ENCODE measurements at regions not wholly inside any gene's neighbourhood (a gene's known extent, or its start where the extent isn't known, plus 50 kb on each side); places are given as distances from the start of the nearest gene placed in this dataset.
"Not testable (repeated sequence)": the region's sequence is repeated elsewhere in the genome, so short reads cannot be mapped to it uniquely, and the experiment has no call there.

DNA sequence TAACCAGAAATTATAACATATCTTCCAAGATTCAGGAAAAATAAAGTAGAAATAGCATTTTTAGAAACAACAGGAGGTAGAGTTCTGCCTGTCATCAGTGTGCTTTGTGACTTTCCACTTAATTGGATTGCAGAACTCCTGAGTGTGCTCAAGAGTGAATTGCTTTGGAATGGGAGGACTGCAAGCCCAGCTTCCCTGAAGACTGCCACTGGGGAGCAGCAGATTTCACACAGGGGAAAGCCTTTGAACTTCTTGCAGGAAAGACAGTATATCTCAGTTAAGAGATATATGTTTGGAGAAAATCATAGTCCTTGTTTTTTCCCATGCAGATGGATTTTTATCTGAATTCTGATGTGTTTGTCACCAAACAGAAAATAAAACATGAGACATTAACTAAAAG lies 124.5 kb downstream of the TMEM168 start:
- H3K4me3 ChIP-seq: no peak overlapping the region
- intact Hi-C loops (cut with DNase I): no loop called here
- no peaks in the 10 kb centered on the region for H3K36me3 ChIP-seq (ENCODE audit: insufficient read depth in 1 of 2, low read depth in 1 of 2)
- H3K9me3 ChIP-seq: no peaks in the 10 kb centered on the region
- TF ChIP-seq, protein P1, sequence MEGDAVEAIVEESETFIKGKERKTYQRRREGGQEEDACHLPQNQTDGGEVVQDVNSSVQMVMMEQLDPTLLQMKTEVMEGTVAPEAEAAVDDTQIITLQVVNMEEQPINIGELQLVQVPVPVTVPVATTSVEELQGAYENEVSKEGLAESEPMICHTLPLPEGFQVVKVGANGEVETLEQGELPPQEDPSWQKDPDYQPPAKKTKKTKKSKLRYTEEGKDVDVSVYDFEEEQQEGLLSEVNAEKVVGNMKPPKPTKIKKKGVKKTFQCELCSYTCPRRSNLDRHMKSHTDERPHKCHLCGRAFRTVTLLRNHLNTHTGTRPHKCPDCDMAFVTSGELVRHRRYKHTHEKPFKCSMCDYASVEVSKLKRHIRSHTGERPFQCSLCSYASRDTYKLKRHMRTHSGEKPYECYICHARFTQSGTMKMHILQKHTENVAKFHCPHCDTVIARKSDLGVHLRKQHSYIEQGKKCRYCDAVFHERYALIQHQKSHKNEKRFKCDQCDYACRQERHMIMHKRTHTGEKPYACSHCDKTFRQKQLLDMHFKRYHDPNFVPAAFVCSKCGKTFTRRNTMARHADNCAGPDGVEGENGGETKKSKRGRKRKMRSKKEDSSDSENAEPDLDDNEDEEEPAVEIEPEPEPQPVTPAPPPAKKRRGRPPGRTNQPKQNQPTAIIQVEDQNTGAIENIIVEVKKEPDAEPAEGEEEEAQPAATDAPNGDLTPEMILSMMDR (IDR thresholded peaks at IDR 0.05): no peak
- DNase-seq: no peak
- no peaks in the 10 kb centered on the region for H3K4me1 ChIP-seq
- H3K27ac ChIP-seq: no peak overlapping the region
- no peaks in the 10 kb centered on the region for H3K27me3 ChIP-seq (ENCODE audit: insufficient read depth in 3 of 3, low read length in 2 of 3)
- no peak for ATAC-seq

DNA sequence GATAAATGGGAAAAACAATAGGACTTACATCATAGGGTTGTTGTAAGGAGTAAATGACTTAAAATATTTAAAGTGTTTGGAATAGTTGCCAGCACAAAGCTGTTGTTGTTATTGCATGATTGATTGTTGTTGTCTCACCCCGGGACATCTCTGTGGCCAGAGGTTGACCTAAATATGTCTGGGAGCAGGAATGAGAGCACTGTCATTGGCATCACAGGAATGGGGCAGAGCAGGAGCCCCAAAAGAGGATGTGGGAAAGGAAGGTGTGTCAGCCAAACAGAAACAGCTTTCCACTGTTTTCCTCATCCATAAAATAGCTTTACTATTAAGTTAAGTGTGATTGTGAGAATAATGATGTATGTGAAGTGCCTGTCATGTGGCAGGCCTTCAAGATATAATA lies 121.6 kb downstream of the TMEM168 start:
- no peak for ATAC-seq

DNA sequence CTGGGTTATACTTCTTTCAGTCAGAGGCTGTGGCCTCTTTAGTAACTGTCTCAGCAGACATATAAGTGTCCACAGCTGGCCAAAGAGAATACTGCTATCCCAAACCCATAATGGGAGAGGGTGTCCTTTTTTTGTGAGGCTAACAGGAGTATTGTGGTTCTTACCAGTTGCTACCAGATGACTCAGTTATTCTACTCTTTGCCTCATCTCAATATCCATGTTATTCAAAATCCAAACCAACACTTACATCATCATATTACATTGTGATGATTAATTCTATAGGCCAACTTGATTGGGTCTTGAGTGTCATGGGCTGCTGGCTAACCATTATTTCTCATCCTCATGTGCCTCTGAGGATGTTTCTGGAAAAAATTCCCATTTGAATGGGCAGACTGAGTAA lies 120.9 kb downstream of the TMEM168 start:
- Histone ChIP-seq H3K27ac (no peak overlapping the region), H3K9me3 (no peaks in the 10 kb centered on the region), H3K4me3 (no peak overlapping the region), H3K27me3 (ENCODE audit: insufficient read depth in 3 of 3, low read length in 2 of 3) (no peaks in the 10 kb centered on the region), H3K36me3 (ENCODE audit: insufficient read depth in 1 of 2, low read depth in 1 of 2) (no peaks in the 10 kb centered on the region), H3K4me1 (no peaks in the 10 kb centered on the region)
- TF ChIP-seq, protein P1 (IDR thresholded peaks at IDR 0.05): no peak
- intact Hi-C loops (cut with DNase I): no loop called here
- ATAC-seq: no peak
- DNase-seq: no peak

More for the DNA sequence above, 121.6 kb downstream of the TMEM168 start:
- DNase-seq: no peak
- Histone ChIP-seq H3K27me3 (ENCODE audit: insufficient read depth in 3 of 3, low read length in 2 of 3) (no peaks in the 10 kb centered on the region), H3K9me3 (no peaks in the 10 kb centered on the region), H3K36me3 (ENCODE audit: insufficient read depth in 1 of 2, low read depth in 1 of 2) (no peaks in the 10 kb centered on the region), H3K4me3 (no peak overlapping the region), H3K4me1 (no peaks in the 10 kb centered on the region), H3K27ac (no peak overlapping the region)
- intact Hi-C loops (cut with DNase I): no loop called here
- 73 to 80% (median 77%) methylated on average over 1 of the region's 1 CpG for WGBS, 3 donors
- TF ChIP-seq, protein P1 (IDR thresholded peaks at IDR 0.05): no peak

DNA sequence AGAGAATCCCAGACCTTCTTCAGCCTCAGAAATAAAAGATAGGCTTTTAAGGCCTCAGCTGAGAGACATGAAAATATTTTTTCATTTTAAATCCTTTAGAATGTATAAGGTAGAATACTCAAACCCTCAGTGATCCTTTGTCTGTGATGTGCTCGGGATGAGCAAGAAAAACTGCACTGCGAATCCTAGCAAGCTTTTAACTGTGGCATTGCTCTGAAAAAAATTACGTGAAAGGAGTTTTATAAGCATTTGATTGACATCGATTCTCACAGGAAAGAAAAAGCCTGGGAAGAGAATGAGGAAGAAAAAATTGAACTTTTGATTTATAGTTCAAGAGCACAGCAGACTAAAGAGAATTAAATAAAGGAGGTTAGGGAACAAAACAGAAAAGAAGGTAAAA lies 120.0 kb downstream of the TMEM168 start:
- no peak overlapping the region for H3K27ac ChIP-seq
- DNase-seq (no peak), ATAC-seq (no peak)
- no peaks in the 10 kb centered on the region for H3K9me3 ChIP-seq
- H3K36me3 ChIP-seq (ENCODE audit: insufficient read depth in 1 of 2, low read depth in 1 of 2): no peaks in the 10 kb centered on the region
- no peaks in the 10 kb centered on the region for H3K27me3 ChIP-seq (ENCODE audit: insufficient read depth in 3 of 3, low read length in 2 of 3)
- 83 to 87% (median 87%) methylated on average over 4 of the region's 4 CpGs for whole genome bisulfite sequencing, 3 donors
- no peaks in the 10 kb centered on the region for H3K4me1 ChIP-seq
- no peak overlapping the region for H3K4me3 ChIP-seq
- TF ChIP-seq, protein P1 (IDR thresholded peaks at IDR 0.05): no peak
- intact Hi-C loops (cut with DNase I): no loop called here

DNA sequence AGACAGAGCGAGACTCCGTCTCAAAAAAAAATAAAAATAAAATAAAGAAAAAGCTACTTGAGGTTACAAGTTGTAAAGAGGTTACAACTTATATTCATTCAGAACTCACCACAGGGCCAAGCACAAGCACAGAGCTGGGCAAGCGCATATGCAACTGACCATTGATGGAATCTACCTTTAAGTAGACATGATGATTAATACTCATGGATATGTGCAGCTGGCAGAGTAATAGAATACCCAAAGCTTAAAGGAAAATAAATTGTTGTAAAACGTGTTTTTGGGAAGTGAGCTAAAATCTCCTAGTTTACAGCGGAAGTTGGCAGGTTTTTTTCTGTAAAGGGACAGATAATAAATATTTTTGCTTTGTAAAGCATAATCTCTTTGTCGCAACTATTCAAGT lies 111.6 kb downstream of the TMEM168 start:
- Histone ChIP-seq H3K27ac (no peak overlapping the region), H3K4me1 (no peaks in the 10 kb centered on the region), H3K9me3 (no peaks in the 10 kb centered on the region), H3K27me3 (ENCODE audit: insufficient read depth in 3 of 3, low read length in 2 of 3) (no peaks in the 10 kb centered on the region), H3K4me3 (no peak overlapping the region), H3K36me3 (ENCODE audit: insufficient read depth in 1 of 2, low read depth in 1 of 2) (no peaks in the 10 kb centered on the region)
- DNase-seq (no peak), ATAC-seq (no peak)
- intact Hi-C loops (cut with DNase I): no loop called here
- WGBS, 3 donors: 68 to 75% (median 73%) methylated on average over 6 of the region's 6 CpGs
- TF ChIP-seq, protein P1 (IDR thresholded peaks at IDR 0.05): no peak

DNA sequence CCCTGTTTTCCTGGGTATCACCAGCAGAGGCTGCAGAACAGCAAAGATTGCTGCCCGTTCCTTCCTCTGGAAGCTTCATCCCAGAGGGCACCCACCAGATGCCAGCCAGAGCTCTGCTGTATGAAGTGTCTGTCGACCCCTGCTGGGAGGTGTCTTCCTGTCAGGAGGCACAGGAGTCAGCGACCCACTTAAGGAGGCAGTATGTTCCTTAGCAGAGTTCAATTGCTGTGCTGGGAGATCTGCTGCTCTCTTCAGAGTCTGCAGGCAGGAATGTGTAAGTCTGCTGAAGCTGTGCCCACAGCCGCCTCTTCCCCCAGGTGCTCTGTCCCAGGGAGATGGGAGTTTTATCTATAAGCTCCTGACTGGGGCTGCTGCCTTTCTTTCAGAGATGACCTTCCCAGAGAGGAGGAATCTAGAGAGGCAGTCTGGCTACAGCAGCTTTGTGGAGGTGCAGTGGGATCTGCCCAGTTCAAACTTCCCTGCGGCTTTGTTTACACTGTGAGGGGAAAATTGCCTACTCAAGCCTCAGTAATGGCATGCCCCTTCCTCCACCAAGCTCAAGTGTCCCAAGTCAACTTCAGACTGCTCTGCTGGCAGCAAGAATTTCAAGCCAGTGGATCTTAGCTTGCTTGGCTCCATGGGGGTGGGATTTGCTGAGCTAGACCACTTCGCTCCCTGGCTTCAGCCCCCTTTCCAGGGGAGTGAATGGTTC lies 100.6 kb downstream of the TMEM168 start:
- H3K9me3 ChIP-seq; H3K27ac ChIP-seq; H3K4me3 ChIP-seq; ATAC-seq; DNase-seq; intact Hi-C loops (cut with DNase I); H3K4me1 ChIP-seq; H3K27me3 ChIP-seq (ENCODE audit: insufficient read depth in 3 of 3, low read length in 2 of 3); H3K36me3 ChIP-seq (ENCODE audit: insufficient read depth in 1 of 2, low read depth in 1 of 2): not testable (repeated sequence)
- 59 to 74% (median 67%) methylated on average over 6 of the region's 6 CpGs for WGBS, 3 donors
